ENCODE measurements at regions not wholly inside any gene's neighbourhood (a gene's known extent, or its start where the extent isn't known, plus 50 kb on each side); places are given as distances from the start of the nearest gene placed in this dataset.
"Not testable (repeated sequence)": the region's sequence is repeated elsewhere in the genome, so short reads cannot be mapped to it uniquely, and the experiment has no call there.

DNA sequence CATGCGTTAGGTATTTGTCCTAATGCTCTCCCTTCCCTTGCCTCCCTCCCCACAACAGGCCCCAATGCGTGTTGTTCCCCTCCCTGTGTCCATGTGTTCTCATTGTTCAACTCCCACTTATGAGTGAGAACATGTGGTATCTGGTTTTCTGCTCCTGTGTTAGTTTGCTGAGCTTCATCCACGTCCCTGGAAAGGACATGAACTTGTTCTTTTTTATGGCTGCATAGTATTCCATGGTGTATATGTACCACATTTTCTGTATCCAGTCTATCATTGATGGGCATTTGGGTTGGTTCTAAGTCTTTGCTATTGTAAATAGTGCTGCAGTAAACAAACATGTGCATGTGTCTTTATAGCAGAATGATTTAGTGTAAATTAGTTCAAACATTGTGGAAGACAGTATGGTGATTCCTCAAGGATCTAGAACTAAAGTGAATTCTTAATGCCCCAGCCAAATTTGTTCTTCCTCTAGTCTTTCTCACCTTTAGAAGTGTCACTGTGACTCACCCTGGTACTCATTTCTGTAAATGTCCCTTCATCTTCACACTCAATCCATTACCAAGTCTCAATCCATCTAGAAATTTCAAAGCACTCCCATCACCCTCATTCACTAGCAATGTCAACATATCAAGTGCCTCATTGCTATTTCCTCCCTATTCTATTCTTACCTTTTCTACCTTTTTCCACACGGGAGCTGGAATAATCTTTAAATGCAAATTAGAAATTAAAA lies 123.9 kb downstream of the MREG start:
- DNase-seq, result not testable (repeated sequence)

DNA sequence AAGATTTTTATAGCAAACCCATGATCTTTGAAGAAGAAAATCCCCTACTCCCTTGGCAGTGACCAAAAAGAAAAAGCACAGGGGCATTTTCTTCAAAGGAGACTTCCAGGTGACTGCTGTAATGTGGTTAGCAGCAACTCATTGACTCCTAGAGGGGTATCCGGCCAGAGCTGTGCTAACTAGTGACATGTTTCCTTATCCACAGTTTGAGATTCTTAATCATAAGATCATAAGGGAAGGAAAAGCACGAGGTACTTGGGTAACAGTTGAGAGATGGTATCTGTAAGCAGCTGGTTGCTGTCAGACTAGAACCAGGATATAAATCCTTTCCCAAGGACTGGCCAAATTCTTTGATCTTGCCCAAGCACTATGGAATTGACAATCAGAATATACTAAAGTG lies 124.7 kb downstream of the MREG start:
- DNase-seq, result no peak

DNA sequence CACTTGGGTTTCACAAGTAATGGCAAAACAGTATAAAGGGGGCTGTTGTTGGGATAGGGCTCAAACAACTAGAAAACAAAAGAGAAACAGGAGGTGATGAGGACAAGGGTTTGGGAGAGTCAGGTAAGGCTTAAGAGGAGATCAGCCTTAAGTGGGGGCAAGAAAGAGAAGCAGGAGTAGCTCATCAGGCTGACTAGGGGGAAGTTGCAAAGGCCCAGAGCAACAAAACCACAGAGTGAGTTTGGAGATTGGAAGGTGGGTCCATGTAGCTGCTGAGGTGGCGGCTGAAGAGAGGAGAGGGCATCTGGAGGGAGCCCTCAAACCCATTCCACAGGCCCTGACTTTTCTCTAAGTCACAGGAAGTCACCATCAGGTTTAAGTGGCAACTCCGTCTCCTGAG lies 126.0 kb downstream of the MREG start:
- no peak for DNase-seq

DNA sequence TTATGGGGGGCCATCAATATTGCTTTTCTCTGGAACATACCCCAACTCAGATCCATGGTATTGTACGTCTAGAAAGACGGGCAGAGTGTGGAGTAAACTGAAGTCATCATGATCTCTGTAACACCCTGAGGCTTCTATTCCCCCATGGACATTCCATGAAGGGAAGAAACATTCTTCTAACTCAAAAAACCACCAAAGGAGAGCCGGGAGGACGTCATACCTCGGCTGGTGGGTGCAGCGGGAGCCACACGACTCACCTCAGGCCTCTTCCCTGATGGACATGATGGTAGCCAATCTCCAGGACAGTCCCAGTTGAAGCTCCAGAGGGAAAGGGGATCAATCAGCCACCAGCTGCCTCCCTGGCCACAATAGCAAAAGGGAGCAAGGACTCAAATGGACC lies 127.3 kb downstream of the MREG start:
- no peak for DNase-seq

DNA sequence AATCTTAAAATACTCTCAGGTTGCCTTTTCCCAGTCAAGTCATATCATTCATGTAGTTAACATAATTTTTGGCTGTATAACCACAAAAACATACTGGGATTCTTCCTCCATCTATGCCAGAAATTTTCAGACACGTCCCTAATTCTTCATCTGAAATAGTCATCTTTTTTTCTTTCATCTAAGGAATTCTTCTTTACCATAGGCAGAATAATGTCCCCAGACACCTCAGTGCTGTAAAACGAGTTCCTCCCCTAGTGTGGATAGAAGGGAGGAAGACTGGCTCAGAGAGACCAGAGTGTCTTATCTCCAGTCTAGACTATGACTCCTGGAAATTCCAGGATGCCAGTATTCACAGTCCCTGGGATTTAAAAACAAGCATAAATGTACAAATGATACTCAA lies 127.8 kb downstream of the MREG start:
- no peak for DNase-seq

DNA sequence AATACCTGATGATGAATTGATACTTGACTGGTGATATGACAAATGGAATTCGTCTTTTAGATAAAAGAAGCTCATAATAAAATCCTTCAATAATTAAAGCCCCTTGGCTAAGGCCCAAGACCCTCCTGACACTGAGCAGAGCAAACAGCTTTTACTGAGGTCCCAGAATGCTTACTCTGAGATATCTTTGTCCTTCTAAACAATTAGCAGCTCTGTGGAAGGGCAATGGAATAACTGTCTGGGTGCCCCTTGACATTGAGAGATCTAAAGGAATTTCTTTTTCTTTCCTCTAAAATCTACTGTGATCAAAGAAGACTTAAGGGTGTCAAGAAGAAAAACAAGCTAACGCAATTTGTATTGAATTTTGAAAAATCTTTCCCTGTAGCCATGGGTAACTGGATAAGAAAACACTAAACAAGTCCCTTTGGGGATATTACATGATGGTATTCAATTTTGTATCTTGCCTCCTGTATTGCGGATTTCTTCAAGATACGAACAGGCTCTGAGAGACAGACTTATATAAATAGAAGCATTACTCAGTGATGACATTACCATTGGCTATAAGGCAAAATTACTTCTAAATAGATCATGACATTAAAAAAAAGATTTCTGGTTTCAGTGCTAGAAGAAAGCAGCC lies 128.8 kb downstream of the MREG start:
- no peak for DNase-seq

DNA sequence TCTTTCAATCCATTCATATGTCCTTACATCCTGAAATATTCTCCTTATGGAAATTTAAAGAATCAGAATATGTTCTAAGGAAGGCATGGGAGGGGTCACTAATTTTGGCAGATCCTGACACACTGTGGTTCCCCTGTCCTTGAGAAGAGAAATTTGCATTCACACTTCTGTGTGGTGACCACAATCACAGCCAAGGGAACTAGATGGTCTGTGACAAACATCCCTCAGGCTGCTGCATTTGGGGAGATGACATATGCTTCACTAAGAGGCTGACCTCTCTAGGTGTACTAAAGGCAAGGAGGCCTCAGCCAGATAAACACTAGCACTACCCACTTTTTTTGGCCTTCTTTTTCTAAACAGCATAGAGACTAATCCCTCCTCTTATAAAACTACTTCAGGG lies 129.6 kb downstream of the MREG start:
- no peak for DNase-seq

DNA sequence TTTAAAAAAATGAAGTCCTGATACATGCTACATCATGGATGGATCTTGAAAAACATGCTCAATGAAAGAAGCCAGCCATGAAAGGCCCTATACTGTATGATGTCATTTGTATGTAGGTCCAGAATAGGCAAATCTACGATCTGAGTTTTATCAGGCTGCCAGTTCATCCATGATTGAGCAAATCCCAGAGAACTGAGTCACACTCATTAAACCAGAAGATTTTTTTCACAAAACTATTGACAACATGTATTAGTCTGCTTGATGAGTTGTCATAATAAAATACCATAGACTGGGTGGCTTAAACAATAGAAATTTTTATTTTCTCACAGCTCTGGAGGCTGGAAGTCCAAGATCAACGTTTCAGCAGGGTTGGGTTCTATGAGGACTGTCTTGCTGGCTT lies 130.7 kb downstream of the MREG start:
- DNase-seq, result no peak

DNA sequence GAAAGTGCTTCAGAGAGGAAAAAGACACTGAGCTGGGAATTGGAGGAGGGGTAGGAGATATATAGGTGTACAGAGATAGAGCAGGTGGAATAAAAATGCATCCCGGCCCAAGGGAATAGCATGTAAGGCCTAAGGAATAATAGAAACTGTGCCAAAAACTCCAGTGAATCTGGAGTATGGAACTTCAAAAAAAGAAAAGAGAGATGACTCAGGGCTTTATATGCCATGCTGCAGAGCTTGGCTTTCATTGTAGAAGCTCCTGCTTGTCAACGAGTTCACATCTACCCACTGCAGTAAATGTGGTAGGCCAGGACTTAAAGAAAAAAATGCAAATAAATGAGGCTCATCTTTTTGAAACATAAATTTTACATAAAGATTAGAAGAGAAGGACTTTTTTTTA lies 131.8 kb downstream of the MREG start:
- no peak for DNase-seq

DNA sequence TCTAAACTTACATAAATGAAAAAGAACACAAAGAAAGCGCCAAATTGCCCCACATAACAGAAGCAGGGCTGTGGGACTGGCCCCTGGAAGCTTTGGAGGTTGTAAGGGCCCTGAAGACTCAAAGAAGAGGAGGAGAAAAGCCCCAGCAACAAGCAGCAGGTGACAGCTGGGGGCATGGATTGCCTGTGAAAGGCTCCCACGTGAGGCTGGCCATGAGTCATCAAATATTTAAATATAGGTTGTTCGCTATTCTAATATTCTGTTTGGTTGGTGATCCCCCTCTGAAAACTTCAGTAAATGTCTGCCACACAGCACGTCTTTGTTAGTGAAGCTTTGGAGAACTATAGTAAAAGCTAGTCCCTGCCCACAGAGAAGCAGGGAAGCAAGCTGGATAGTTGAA lies 132.4 kb downstream of the MREG start:
- no peak for DNase-seq

DNA sequence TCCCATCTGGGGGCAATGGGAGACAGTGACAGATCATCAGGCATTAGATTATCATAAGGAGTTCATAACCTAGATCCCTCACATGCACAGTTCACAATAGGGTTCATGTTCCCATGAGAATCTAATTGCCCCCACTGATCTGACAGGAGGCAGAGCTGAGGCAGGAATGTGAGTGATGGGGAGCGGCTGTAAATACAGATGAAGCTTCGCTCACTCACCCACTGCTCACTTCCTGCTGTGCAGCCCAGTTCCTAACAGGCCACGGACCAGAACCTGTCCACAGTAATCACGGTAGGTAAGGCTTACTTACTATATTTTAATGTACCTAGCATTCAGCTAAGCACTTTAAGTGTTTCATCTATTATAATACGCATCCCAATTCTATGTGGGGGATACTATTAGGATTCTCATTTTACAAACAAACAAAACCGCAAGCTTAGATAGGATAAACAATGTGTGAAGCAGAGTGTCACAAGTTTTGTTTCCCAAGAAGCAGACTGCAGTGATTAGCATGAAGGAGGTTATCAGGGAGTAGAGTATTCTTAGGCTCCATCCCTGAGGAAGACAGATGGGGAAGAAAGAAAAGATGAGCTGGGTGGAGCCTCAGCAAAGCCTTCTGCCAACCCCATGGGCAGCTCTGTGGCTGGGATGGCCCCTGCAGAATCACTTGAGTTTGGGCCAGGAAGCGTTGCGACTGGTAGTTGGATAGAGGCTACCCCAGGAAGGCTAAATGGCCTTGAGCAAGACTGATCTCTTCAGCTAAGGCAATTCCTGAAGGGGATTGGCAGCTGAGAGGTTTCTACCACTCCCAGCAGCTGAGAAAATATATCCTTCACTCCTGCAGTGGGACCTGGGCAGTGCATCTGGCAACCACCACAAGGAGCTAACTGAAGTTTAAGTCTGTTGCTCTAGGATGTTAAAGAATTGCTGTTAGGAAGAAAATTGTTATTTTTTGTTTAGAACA lies 133.1 kb downstream of the MREG start:
- DNase-seq, result no peak

DNA sequence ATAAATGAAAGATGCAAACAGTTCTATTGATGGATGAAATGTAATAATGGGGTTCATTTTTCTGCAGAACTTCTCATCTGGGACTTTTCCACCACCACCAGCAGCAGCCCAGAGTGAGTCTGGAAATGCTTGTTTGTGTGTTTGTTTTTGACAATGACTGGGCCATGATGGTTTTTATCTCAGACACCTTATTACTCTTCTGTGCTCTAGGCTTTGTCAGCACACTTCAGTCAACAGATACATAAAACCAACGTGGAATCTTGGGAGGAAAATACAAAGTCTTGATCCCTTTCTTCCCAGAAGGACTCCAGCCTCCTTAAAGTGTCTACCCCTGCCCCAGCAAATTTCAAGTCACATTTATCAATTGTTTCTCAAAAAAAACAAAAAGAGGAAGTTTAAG lies 134.0 kb downstream of the MREG start:
- no peak for DNase-seq

DNA sequence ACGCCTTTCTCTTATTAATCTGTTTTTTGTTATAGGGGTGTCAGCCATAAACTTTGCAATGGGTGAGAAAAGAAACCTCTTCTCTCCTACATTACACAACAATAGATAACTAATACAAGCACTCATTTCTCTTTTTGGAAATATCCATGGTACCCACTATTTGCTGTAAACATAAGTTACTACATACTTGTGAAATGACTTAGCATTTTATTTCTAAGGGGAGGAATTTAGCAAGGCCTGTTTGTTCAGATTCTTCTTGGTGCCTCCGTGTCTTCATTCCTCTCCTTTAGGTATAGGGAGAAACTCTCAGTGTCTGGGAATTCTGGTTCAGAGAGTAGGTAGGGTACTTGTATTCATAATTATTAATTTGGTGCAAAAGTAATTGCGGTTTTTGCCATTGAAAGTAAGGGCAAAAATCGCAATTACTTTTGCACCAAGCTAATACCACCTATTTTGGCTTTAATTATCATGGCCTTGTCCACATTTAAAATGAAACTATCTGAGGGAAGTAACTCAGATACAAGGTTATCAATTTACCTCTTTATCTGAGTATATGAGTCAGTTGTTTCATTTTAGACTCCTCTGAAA lies 134.8 kb downstream of the MREG start:
- no peak for DNase-seq

DNA sequence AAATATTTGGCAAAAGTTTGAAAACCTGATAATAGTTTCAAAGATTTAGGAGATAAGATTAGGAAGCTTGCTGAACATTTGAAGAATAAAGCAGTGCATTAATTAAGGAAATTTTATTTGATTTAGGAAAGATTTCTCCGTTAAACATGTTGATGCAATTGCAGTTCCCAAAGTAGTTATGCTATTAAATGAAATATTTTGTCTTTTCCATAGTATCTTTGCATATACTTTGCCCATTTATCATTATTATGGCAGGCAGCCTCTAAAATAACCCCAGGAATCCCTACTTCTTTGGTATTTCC lies 136.5 kb downstream of the MREG start:
- no peak for DNase-seq

DNA sequence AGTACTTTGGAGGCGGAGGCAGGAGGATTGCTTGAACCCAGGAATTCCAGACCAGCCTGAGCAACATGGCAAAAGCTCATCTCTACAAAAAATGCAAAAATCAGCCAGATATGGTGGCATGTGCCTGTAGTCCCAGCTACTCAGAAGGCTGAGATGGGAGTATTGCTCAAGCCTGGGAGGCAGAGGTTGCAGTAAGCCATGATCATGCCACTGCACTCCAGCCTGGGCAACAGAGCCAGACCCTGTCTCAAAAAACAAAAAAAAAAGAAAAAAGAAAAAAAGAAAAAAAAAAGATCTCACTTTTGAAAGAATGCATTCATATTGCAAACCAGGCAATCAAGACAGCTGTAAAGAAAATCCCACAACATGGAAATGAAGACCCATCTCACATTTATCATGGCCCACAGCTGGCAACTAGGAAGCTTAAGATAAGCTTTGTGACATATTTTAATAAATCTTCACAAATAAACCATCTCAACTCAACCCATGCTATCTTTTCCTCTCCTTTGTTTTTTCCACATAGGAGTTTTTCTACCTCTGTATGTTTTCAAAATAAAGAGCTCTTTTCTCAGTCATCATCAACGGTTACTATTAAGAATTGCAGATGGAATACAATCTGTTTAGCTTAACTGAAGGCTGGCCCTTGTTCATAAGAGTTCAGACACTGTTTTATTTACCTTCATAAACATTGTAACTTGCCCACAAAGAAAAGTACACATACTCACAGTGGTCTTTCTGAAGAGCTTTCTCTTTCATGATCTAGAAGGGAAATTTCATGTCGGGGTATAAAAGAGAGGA lies 137.0 kb downstream of the MREG start:
- DNase-seq, result no peak

DNA sequence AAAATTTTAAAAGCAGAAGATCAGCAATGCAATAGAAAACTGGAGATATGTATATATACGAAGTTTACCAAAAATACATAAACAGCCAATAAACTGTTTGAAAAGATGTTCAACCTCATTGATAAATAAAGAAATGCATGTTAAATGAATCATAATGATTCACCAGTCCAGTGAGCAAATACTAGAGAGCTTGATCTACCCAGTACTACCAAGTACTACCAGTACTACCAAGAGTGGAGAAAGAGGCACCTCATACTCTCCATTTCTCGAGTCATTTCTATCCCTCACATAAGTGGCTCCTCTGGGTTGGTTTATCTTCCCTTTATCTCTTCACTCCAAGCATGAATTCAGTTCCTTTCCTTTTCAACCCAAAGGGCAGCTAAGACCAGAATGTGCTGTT lies 138.9 kb downstream of the MREG start:
- no peak for DNase-seq

DNA sequence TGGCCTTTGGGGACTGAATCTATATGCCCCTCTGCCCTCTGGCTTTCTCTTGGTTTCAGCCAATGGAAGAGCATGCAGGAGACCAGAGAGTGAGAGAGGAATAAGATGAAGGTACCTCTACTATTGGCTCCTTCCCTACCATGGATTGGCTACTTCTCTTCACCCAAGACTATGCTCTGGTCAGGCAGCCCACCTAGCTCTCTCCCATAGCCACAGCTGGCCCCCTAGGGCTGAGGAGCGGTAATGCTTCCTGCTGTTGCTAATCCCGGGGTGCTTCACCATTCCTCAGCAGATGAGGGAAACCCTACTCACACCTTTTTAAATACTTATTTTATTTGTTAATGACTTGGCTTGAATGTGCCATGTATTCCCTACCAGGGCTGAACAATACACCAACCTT lies 142.4 kb downstream of the MREG start:
- DNase-seq, result no peak

DNA sequence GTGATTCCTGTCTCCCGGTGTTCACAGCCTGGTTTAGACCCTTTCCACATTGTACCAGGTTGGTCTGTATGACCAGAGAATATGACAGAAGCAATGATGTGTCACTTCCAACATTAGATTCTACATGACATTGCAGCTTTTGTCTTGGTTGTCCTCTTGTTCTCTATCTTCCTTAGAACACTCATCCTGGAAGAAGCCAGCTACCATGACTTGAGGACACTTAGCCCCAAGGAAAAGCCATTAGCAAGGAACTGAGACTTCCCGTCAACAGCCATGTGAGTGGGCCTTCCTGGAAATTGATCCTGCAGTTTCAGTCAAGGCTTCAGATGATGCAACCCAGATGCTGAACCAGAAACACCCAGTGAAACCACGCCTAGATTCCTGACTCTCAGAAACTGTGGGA lies 143.3 kb downstream of the MREG start:
- DNase-seq, result no peak

DNA sequence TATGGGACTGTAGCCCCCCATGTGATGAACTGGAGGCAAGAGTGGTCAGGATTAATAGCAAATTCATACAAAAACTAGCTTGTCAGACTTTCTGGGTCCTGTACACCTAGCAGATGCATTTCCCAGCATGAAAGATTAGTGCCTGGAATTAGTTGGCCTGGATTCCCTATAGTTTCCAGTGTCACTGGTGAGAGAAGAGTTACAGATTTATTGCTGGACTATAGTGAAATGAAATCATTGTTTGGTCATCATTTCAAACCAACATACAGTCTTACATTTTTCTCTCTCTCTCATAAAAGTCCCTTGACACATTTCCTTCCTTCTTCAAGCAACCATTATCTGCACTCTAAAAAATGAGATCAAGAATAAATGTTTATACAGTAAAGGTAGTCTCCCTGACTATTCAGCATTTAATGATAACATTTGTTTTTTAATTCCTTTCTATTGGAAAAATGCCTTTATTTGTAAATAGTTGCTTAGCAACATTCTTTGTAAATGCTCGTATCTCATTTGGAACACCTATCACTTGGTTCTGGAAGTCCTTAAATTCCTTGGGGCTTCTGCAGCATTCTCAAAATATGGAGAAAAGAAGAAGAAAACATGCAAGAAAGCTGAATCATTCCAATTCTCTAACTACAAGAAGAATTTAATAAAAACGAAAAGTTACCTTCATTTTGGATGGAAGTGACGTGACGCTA lies 144.4 kb downstream of the MREG start:
- no peak for DNase-seq

DNA sequence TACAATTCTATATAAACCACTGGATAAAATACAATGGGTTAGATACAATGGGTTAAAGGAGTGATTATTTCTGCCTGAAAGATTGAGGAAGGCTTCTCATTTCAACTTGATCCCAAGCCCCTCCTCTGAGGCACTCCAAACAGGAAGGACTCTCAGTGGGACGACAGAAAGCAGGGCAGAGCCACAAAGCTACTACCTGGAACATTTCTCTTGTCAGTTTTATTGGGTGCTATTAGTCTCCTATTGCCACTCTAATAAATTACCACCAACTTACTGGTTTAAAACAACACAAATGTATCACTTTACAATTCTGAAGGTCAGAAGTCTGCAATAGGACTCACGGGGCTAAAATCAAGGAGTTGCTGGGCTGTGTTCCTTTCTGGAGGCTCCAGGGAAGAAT lies 146.7 kb downstream of the MREG start:
- no peak for DNase-seq

DNA sequence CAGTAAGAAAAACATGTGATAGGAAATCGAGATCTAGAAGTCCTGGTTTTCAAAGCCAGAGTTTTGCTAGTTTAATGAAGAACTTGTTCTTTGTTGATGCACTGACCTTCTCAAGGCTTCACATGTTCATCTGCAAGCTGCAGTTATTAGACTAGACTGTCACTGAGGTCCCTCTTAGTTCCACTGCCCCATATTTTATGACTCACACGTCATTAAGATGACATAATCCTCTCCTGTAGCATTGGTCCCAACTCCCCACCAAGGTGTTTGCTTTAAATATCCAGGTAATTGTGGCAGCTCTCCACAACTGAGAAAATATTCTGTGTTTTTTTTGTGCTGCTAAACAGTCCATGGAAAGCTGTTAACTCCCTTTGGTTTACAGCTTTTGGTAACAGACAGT lies 149.7 kb downstream of the MREG start:
- DNase-seq, result no peak

DNA sequence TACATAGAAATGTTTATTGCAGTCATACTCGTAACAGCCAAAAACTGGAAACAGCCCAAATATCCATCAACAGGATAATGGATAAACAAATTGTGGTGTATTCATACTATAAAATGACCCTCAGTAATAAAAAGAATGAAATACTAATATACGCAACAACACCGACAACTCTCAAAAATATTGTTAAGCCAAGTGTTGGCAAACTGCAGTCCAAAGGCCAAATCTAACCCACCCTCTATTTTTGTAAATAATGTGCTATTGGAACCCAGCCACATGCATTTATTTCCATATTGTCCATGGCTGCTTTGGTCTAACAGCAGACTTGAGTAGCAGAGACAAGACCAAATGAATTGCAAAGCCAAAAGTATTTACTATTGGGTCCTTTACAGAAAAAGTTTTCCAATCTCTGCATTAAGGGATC lies 151.0 kb downstream of the MREG start:
- DNase-seq, result no peak

All from bone marrow (tissue), 2 donors.